LNCaP clone FGC (cell line): ENCODE measurements at regions not wholly inside any gene's neighbourhood (a gene's known extent, or its start where the extent isn't known, plus 50 kb on each side); places are given as distances from the start of the nearest gene placed in this dataset.

Source experiments
- DNase-seq: peaks from one replicate; pipeline ENCODE4 v3.0.0-alpha.2; 2011; ENCODE audit warnings: low read depth
- H3K4me3 ChIP-seq: 2 replicates; pipeline ENCODE4 v1.5.1; 2011; ENCODE audit warnings: mild to moderate bottlenecking, low read depth, low read length, control low read depth
- CTCF ChIP-seq: IDR thresholded peaks from 2 replicates; pipeline ENCODE4 v1.5.1; 2012; ENCODE audit warnings: mild to moderate bottlenecking; ENCODE audit not compliant: control insufficient read depth, insufficient read depth; ENCODE audit errors: extremely low read depth

- DNase-seq: no peak
- TF ChIP-seq CTCF: no peak
- no peak overlapping the region for H3K4me3 ChIP-seq
Observed at GRCh38 chr2:138279871-138280270, 221.7 kb upstream of the SPOPL start.

GRCh38 chr2:138280999-138281695 lies 220.4 kb upstream of the SPOPL start:
- TF ChIP-seq CTCF: no peak
- H3K4me3 ChIP-seq: no peak overlapping the region
- DNase-seq: no peak

GRCh38 chr2:138282014-138282672 lies 219.4 kb upstream of the SPOPL start:
- TF ChIP-seq CTCF: no peak
- no peak overlapping the region for H3K4me3 ChIP-seq
- DNase-seq: no peak

GRCh38 chr2:138291805-138292204 lies 209.8 kb upstream of the SPOPL start:
- no peak overlapping the region for H3K4me3 ChIP-seq
- TF ChIP-seq CTCF: no peak
- no peak for DNase-seq

- no peak overlapping the region for H3K4me3 ChIP-seq
- DNase-seq: no peak
- no peak for TF ChIP-seq CTCF
Observed at GRCh38 chr2:138293045-138293444, 208.5 kb upstream of the SPOPL start.

- H3K4me3 ChIP-seq: no peak overlapping the region
- DNase-seq: no peak
- no peak for TF ChIP-seq CTCF
Observed at GRCh38 chr2:138293549-138293948, 208.0 kb upstream of the SPOPL start.
